ENCODE measurements at regions not wholly inside any gene's neighbourhood (a gene's known extent, or its start where the extent isn't known, plus 50 kb on each side); places are given as distances from the start of the nearest gene placed in this dataset.

GRCh38 chr6:100155141-100155540 is 161.1 kb upstream of the MCHR2 start:
- Histone ChIP-seq H3K9me3 (replicated peaks; ENCODE audit: control insufficient read depth, low read depth, low read length) (no peaks in the 10 kb centered on the region), H3K27ac (ENCODE audit: low read length) (no peak overlapping the region), H3K27me3 (ENCODE audit: control insufficient read depth, insufficient read depth, low read length) (no peaks in the 10 kb centered on the region), H3K36me3 (ENCODE audit: control insufficient read depth, insufficient read depth, low read length) (no peaks in the 10 kb centered on the region), H3K4me3 (ENCODE audit: low read length) (no peak overlapping the region), H3K4me1 (ENCODE audit: control insufficient read depth, insufficient read depth, low read length) (peaks cover 2% of the 10 kb centered on the region)
- no peak for DNase-seq
- no CpG with 5 or more reads among the region's 2 CpGs for WGBS (ENCODE audit: insufficient coverage)

GRCh38 chr6:100153636-100154275 is 159.7 kb upstream of the MCHR2 start:
- Histone ChIP-seq H3K36me3 (ENCODE audit: control insufficient read depth, insufficient read depth, low read length) (no peaks in the 10 kb centered on the region), H3K9me3 (replicated peaks; ENCODE audit: control insufficient read depth, low read depth, low read length) (no peaks in the 10 kb centered on the region), H3K4me3 (ENCODE audit: low read length) (no peak overlapping the region), H3K27ac (ENCODE audit: low read length) (no peak overlapping the region), H3K27me3 (ENCODE audit: control insufficient read depth, insufficient read depth, low read length) (no peaks in the 10 kb centered on the region), H3K4me1 (ENCODE audit: control insufficient read depth, insufficient read depth, low read length) (peaks cover 2% of the 10 kb centered on the region)
- WGBS (ENCODE audit: insufficient coverage), result no CpG with 5 or more reads among the region's 2 CpGs
- DNase-seq, result peak; percentile 17

- DNase-seq, result no peak
- Histone ChIP-seq H3K9me3 (replicated peaks; ENCODE audit: control insufficient read depth, low read depth, low read length) (no peaks in the 10 kb centered on the region), H3K36me3 (ENCODE audit: control insufficient read depth, insufficient read depth, low read length) (no peaks in the 10 kb centered on the region), H3K4me3 (ENCODE audit: low read length) (no peak overlapping the region), H3K27me3 (ENCODE audit: control insufficient read depth, insufficient read depth, low read length) (no peaks in the 10 kb centered on the region), H3K27ac (ENCODE audit: low read length) (no peak overlapping the region), H3K4me1 (ENCODE audit: control insufficient read depth, insufficient read depth, low read length) (peaks cover 2% of the 10 kb centered on the region)
- WGBS (ENCODE audit: insufficient coverage), result no CpG with 5 or more reads among the region's 1 CpG
Observed at GRCh38 chr6:100152201-100152600, 158.2 kb upstream of the MCHR2 start.

DNA sequence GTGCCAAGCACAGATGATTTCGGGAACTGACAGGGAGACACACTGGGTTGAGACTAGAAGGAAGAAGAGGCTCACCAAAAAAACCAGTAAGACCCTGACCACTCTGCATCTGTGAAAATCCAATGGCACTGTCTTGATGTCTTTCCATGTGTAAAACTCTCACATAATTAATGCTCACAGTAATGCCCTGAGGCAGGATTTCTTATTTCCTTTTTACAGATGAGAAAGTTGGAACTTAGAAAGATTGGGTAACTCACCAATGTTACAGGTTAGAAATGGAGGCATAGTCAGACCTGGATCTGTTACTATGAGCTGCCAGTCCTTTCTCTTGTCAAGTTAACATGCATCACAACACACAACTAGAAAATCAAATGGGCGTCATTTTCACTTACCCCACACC is 151.0 kb upstream of the MCHR2 start:
- H3K9me3 ChIP-seq (replicated peaks; ENCODE audit: control insufficient read depth, low read depth, low read length), result no peaks in the 10 kb centered on the region
- H3K4me3 ChIP-seq (ENCODE audit: low read length), result no peak overlapping the region
- no peaks in the 10 kb centered on the region for H3K27me3 ChIP-seq (ENCODE audit: control insufficient read depth, insufficient read depth, low read length)
- no peaks in the 10 kb centered on the region for H3K36me3 ChIP-seq (ENCODE audit: control insufficient read depth, insufficient read depth, low read length)
- no peak for DNase-seq
- no peaks in the 10 kb centered on the region for H3K4me1 ChIP-seq (ENCODE audit: control insufficient read depth, insufficient read depth, low read length)
- WGBS (ENCODE audit: insufficient coverage), result 78% methylated on average over 2 of the region's 2 CpGs
- no peak overlapping the region for H3K27ac ChIP-seq (ENCODE audit: low read length)

- H3K27me3 ChIP-seq (ENCODE audit: control insufficient read depth, insufficient read depth, low read length), result no peaks in the 10 kb centered on the region
- H3K9me3 ChIP-seq (replicated peaks; ENCODE audit: control insufficient read depth, low read depth, low read length), result no peaks in the 10 kb centered on the region
- H3K27ac ChIP-seq (ENCODE audit: low read length), result no peak overlapping the region
- H3K4me3 ChIP-seq (ENCODE audit: low read length), result no peak overlapping the region
- 38% methylated on average over 1 of the region's 4 CpGs for WGBS (ENCODE audit: insufficient coverage)
- peak; percentile 30 for DNase-seq
- H3K36me3 ChIP-seq (ENCODE audit: control insufficient read depth, insufficient read depth, low read length), result no peaks in the 10 kb centered on the region
- H3K4me1 ChIP-seq (ENCODE audit: control insufficient read depth, insufficient read depth, low read length), result no peaks in the 10 kb centered on the region
Observed at GRCh38 chr6:100138346-100139022, 144.5 kb upstream of the MCHR2 start.

DNA sequence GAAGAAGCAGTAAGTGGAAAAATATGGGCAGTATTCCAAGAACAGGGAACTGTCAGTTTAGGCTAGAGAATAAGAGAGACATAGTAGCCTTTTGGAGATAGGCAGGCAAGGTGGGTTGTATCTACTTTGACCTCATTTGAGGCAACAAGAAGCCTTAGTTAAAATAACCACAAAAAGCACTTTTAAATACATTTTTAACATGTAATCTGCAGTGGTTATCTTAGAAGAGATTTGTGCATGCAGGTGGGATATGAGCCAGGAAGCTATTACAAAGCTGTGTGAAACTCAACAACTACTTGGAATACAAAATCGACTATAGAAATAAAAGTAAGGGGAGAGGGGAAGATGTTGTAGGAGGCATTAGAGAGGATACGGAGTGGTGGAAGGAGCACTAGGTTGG is 143.7 kb upstream of the MCHR2 start:
- Histone ChIP-seq H3K27me3 (ENCODE audit: control insufficient read depth, insufficient read depth, low read length) (no peaks in the 10 kb centered on the region), H3K4me1 (ENCODE audit: control insufficient read depth, insufficient read depth, low read length) (no peaks in the 10 kb centered on the region)
- WGBS (ENCODE audit: insufficient coverage), result no CpG with 5 or more reads among the region's 2 CpGs

DNA sequence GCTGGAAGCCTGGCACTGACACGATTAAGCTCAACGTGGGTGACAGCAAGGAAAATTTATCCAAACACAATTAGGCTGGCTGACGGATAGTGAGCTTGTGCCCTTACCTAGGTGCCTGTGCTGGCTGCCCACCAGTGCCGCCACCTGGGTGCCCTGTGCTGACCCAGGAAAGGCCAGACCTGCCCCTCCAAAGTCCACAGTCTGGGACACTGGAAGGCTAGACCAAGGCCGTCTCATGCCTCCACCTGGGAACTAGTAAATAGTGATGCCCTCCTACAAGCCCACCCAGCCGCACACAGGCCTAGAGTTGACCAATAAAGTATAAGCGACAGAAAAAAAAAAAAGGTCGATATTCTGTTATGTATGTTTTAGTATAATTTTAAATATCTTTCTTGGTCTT is 142.6 kb upstream of the MCHR2 start:
- 90% methylated on average over 4 of the region's 8 CpGs for WGBS (ENCODE audit: insufficient coverage)
- H3K4me3 ChIP-seq (ENCODE audit: low read length), result no peak overlapping the region
- no peaks in the 10 kb centered on the region for H3K27me3 ChIP-seq (ENCODE audit: control insufficient read depth, insufficient read depth, low read length)
- H3K4me1 ChIP-seq (ENCODE audit: control insufficient read depth, insufficient read depth, low read length), result no peaks in the 10 kb centered on the region
- DNase-seq, result no peak
- H3K9me3 ChIP-seq (replicated peaks; ENCODE audit: control insufficient read depth, low read depth, low read length), result no peaks in the 10 kb centered on the region
- H3K36me3 ChIP-seq (ENCODE audit: control insufficient read depth, insufficient read depth, low read length), result no peaks in the 10 kb centered on the region
- no peak overlapping the region for H3K27ac ChIP-seq (ENCODE audit: low read length)

More for the DNA sequence above, 143.7 kb upstream of the MCHR2 start:
- Histone ChIP-seq H3K36me3 (ENCODE audit: control insufficient read depth, insufficient read depth, low read length) (no peaks in the 10 kb centered on the region), H3K4me3 (ENCODE audit: low read length) (no peak overlapping the region), H3K9me3 (replicated peaks; ENCODE audit: control insufficient read depth, low read depth, low read length) (no peaks in the 10 kb centered on the region), H3K27ac (ENCODE audit: low read length) (no peak overlapping the region)
- no peak for DNase-seq

DNA sequence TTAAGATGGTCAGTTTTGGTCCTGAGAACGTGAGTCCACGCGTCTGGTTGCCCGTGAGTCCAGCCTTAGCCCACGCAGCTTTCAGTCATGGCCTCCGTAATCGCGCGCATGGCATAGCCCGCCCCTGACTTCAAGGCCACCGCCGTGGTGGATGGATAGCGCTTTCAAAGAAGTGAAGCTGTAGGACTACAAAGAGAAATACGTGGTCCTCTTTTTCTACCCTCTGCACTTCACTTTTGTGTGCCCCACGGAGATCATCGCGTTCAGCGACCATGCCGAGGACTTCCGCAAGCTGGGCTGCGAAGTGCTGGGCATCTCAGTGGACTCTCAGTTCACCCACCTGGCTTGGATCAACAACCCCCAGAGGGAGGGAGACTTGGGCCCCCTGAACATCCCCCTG is 142.0 kb upstream of the MCHR2 start:
- WGBS (ENCODE audit: insufficient coverage), result 92% methylated on average over 21 of the region's 21 CpGs
- H3K9me3 ChIP-seq (replicated peaks; ENCODE audit: control insufficient read depth, low read depth, low read length), result no peaks in the 10 kb centered on the region
- H3K4me3 ChIP-seq (ENCODE audit: low read length), result no peak overlapping the region
- no peak overlapping the region for H3K27ac ChIP-seq (ENCODE audit: low read length)
- no peaks in the 10 kb centered on the region for H3K4me1 ChIP-seq (ENCODE audit: control insufficient read depth, insufficient read depth, low read length)
- DNase-seq, result no peak
- no peaks in the 10 kb centered on the region for H3K36me3 ChIP-seq (ENCODE audit: control insufficient read depth, insufficient read depth, low read length)
- no peaks in the 10 kb centered on the region for H3K27me3 ChIP-seq (ENCODE audit: control insufficient read depth, insufficient read depth, low read length)

DNA sequence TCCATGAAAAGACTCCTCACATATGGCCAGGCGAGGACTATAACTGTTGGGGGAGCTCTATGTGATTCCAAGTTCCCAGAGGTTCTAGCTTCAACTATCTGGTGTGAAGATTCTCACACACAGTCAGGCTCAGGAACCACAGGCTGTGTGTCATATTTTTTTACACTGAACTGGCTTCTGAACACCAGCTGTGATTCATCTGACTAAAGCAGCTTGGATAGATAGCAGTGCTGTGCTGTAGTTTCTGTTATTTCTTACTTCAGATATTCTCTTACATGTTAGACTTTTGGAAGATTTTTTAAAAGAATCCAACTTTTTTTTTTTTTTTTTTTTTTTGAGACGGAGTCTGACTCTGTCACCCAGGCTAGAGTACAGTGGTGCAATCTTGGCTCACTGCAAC is 140.7 kb upstream of the MCHR2 start:
- Histone ChIP-seq H3K27ac (ENCODE audit: low read length) (no peak overlapping the region), H3K27me3 (ENCODE audit: control insufficient read depth, insufficient read depth, low read length) (no peaks in the 10 kb centered on the region), H3K9me3 (replicated peaks; ENCODE audit: control insufficient read depth, low read depth, low read length) (peaks cover 2% of the 10 kb centered on the region), H3K36me3 (ENCODE audit: control insufficient read depth, insufficient read depth, low read length) (no peaks in the 10 kb centered on the region), H3K4me1 (ENCODE audit: control insufficient read depth, insufficient read depth, low read length) (no peaks in the 10 kb centered on the region), H3K4me3 (ENCODE audit: low read length) (no peak overlapping the region)
- WGBS (ENCODE audit: insufficient coverage), result no CpG with 5 or more reads among the region's 2 CpGs
- DNase-seq, result no peak

DNA sequence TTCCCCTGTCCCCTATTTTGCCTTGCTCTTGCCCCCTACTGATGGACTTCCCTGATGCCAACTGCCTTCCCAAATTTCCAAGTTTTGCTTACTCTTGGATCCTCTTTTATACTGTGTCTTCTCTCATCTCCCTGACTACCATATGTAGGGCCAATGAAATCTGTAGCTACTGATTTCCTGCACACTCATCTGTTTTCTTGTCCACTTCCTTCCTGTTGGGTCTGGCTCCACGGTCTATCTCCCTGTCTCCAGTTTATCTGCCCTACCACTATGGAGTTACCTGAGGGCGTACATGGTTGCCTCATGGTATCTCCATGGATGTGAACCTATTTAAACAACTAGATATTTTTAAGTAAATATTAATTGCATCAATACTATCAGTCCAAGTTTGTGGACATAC is 140.3 kb upstream of the MCHR2 start:
- WGBS (ENCODE audit: insufficient coverage), result no CpG with 5 or more reads among the region's 2 CpGs
- Histone ChIP-seq H3K4me1 (ENCODE audit: control insufficient read depth, insufficient read depth, low read length) (no peaks in the 10 kb centered on the region), H3K9me3 (replicated peaks; ENCODE audit: control insufficient read depth, low read depth, low read length) (peaks cover 2% of the 10 kb centered on the region), H3K36me3 (ENCODE audit: control insufficient read depth, insufficient read depth, low read length) (no peaks in the 10 kb centered on the region), H3K27ac (ENCODE audit: low read length) (no peak overlapping the region), H3K4me3 (ENCODE audit: low read length) (no peak overlapping the region), H3K27me3 (ENCODE audit: control insufficient read depth, insufficient read depth, low read length) (no peaks in the 10 kb centered on the region)
- no peak for DNase-seq

DNA sequence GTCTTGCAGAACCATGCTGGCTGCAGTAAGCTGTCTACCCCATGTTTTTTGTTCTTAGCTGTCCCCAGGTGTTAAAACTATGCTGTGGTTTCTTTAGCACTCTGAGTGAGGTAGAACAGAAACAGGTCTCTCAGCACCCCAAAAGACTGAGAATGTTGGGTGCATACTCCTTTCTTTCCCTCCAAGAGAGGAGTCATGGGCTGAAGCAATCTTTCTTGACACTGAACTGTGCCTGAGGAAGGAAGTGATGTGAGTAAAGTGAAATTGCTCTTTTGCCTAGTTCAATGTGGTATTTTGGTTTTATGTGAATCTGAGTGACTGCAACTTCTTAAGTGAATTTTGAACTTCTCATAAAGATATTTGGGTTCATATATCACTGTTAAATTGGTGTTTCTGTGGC is 138.0 kb upstream of the MCHR2 start:
- Histone ChIP-seq H3K9me3 (replicated peaks; ENCODE audit: control insufficient read depth, low read depth, low read length) (peaks cover 2% of the 10 kb centered on the region), H3K27me3 (ENCODE audit: control insufficient read depth, insufficient read depth, low read length) (no peaks in the 10 kb centered on the region)
- DNase-seq, result no peak

More for the DNA sequence above, 138.0 kb upstream of the MCHR2 start:
- Histone ChIP-seq H3K27ac (ENCODE audit: low read length) (no peak overlapping the region), H3K4me3 (ENCODE audit: low read length) (no peak overlapping the region), H3K4me1 (ENCODE audit: control insufficient read depth, insufficient read depth, low read length) (no peaks in the 10 kb centered on the region), H3K36me3 (ENCODE audit: control insufficient read depth, insufficient read depth, low read length) (no peaks in the 10 kb centered on the region)

Data from muscle of leg (tissue), 3 donors.